T1000 (cell line): ENCODE measurements at regions not wholly inside any gene's neighbourhood (a gene's known extent, or its start where the extent isn't known, plus 50 kb on each side); places are given as distances from the start of the nearest gene placed in this dataset.
"Not testable (repeated sequence)": the region's sequence is repeated elsewhere in the genome, so short reads cannot be mapped to it uniquely, and the experiment has no call there.

Experiments used
- DNase-seq: peaks from one replicate; lab custom pipeline; 2025; ENCODE audit warnings: mixed read lengths; lab: John Stamatoyannopoulos, UW

DNA sequence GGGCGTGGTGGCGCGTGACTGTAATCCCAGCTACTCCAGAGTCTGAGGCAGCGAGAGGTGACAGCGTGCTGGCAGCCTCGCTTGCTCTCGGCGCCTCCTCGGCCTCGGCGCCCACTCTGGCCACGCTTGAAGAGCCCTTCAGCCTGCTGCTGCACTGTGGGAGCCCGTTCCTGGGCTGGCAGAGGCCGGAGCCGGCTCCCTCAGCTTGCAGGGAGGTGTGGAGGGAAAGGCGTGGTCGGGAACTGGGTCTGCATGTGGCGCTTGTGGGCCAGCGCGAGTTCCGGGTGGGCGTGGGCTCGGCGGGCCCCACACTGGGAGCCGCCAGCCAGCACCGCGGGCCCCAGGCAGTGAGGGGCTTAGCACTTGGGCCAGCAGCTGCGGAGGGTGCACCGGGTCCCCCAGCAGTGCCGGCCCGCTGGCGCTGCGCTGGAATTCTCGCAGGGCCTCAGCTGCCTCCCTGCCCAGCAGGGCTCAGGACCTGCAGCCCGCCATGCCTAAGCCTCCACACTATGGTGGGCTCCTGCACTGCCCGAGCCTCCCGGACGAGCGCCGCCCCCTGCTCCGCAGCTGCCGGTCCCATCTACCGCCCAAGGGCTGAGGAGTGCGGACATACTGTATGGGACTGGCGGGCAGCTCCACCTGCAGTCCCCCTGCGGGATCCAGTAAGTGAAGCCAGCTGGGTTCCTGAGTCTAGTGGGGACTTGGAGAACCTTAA lies 1093.3 kb upstream of the CDH8 start:
- no peak for DNase-seq

DNA sequence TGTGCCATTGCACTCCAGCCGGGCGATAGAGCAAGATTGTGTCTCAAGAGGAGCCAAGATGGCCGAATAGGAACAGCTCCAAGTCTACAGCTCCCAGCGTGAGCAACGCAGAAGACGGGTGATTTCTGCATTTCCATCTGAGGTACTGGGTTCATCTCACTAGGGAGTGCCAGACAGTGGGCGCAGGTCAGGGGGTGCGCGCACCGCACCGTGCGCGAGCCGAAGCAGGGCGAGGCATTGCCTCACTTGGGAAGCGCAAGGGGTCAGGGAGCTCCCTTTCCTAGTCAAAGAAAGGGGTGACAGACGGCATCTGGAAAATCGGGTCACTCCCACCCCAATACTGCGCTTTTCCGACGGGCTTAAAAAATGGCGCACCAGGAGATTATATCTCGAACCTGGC lies 1083.7 kb upstream of the CDH8 start:
- DNase-seq = not testable (repeated sequence)

DNA sequence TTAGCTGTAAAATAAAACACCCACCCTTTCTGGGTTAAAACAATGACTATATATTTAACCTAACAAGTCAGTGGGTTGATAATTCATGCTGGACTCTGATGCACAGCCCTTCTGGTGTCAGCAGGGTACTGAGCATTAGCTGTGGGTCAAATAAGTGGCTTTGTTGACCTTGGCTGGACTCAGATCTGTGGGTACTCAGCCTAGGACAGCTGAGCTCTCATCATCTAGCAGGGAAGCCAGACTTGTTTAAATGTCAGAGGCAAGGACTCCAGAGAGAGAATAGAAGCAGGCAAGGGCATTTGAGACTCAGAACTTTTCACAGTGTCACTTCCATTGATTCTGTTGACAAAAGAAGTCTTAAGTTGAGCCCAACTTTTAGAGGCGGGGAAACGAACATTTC lies 1063.8 kb upstream of the CDH8 start:
- no peak for DNase-seq

DNA sequence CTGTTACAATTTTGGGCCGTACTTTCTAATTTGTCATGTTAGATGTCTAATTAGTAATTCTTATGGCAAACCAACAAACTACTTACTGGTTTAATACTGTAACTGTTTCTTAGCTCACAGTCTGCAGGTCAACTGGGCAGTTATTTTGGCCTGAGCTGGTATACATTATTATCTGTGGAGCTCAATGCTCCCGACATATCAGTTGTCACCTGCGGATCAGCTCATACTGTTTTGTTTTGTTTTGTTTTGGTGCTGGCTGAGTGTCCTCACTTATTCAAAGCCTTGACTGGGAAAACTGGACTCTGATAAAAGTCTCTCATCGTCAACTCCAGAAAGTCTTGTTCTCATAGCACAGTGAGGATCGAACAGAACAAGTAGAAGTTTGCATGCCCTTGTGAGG lies 1060.6 kb upstream of the CDH8 start:
- DNase-seq = no peak

DNA sequence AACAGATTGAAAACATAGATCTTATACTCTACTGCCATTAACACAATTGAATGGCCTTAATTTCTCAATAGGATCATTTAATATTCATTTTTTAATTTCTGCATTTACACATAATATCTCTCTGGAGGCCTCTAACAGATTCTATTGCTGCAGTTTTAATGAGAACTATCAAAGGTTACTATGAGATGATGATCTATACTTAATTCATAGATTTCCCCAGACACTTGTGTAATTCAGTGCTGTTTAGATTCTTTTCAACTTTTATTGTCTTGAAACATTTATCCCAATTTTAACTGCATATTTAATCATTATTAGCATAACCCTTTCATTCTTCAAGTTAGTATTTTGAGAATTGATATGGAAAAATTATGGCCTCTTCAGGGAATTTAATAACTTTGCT lies 1056.5 kb upstream of the CDH8 start:
- DNase-seq = no peak

DNA sequence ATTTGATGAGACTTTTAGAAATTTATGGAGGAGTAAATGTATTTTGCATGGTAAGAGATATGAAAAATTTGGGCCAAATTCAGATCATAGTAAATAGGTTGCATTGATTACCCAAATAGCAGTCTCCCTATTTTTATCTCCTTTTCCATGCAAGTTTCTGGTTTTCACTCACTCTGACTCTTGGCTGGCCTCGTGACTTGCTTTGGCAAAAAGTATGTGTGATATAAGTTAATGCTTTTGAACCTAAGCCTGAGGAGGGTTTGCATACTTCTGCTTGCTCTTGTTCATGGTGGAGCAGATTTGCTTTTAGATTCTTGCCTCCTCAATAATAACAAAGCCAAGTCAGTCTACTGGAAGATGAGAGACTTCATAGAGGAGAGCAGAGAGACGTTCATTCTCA lies 1045.9 kb upstream of the CDH8 start:
- DNase-seq = no peak

DNA sequence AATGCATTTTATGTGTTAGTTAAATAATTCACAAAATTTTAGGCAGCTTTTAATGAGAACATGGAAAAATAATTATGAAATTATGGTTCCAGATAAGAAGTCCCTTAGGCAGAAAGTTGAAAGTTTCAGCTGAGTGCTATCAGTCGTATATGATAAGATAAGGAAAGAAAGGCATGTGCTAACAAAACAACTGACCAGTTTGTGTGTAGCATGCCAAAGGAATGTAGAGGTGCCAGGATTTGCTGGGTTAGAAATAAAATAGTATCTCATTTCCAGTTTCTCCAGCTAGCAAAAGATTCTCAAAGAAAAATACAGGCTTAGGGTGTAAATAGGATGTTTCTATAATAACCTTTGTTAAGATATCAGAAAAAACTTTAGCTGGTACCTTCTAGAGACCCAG lies 1044.5 kb upstream of the CDH8 start:
- no peak for DNase-seq

DNA sequence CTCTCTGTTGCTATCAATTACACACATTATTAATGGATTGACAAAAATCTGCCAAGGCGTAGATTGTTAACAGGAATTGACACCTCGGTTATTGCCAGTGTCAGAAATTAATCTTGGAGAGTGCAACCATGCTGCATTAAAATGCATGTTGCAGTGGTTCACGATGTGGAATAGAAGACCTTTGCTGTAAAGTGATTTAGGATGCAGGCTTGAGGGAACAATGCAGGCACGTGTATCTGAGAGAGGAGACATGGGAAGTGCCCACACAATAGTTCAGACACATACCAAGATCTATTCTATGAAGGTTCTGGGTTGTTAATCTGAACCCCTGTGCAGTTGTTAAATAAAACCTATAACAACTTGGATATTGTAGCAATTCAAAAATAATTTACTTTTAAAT lies 1032.8 kb upstream of the CDH8 start:
- no peak for DNase-seq

DNA sequence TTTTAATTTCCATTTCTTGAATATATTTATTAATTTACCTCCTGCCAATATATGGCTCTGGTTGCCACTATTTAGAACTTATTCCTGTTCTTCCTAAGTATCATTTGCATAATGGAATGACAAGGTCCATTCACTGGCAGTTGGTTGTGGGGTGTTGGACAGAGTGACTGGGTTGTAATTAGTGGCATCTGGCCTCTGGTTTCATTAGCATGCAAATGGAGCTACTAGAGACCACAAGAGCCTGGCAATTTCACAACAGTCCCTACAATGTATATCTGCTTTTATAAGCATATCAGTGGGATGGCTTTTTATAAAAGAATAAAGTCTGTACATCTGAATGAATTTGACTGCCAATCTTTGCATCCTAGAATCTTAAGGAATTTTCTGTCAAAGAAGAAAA lies 1030.9 kb upstream of the CDH8 start:
- no peak for DNase-seq

DNA sequence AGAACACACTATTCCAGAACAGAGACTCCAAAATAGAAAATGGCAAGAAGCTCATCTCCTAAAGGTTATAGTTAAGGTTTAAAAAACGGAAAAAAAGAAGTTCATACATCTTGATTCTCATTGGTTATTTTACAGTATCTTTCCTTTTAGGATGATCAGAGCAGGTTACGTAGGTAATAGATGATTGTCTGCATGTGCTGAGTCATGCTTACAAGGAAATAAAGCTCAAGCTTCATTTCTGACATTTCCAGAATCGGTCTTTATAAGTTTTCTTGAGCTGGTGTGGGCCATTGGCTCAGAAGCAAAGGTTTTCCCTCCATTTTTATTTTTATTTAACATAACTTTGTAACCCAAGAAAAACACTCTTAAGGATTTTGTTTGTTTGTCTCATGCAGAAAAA lies 1030.3 kb upstream of the CDH8 start:
- no peak for DNase-seq

DNA sequence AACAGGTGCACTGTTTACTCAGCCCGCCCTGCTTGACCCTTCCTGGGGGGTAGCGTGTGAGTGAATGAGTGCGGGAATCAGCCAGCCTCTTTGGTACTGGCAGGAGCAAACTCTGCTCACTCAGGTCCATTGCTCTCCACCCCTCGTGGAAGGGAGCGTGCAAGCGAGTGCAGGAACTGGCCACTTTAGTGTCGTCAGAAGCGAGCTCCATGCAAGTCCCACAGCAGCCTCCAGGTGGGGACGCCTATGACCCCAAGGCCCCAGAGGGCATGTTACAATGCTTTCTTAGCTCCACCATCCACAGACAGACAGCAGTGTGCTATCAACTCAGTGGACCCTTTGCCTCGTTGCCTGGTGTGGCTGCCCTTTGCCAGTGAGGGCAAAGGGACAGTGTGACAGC lies 1025.1 kb upstream of the CDH8 start:
- no peak for DNase-seq

DNA sequence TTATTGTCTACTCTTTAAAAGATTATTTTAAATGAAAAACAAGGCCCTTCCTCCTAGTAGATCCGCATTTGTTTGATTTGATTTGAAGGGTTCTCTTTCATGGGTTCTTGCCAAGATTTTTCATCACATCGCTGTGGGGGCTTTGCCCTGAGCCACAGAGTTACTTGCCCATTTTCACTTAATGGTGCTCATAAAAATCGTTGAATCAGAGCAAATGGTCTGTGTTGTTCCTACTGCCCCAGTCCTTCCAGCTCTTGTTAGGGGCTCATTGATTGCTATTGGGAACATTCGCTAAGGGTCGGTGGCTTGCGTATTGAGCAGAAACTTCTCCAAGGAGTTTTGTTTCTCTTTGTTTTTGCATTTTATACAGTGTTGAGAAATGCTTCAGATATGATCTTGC lies 1023.4 kb upstream of the CDH8 start:
- no peak for DNase-seq

DNA sequence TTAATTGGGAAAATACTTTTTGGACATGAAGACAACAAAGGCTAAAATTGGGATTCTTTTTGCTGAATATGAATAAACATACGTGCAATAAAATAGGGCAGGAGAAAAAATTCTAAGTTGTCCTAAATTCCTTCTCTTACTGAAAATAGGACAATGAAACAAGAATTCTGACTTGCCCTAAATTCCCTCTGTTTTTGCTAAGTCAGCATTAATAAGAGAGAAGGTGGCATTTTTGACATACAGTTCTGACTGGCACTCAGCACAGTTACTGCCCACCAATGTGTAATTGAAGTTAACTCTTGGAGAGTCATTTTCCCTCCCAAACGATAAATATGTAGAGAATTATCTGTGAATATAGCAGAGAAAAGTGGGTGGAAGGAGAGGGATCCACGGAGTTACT lies 1021.1 kb upstream of the CDH8 start:
- no peak for DNase-seq

DNA sequence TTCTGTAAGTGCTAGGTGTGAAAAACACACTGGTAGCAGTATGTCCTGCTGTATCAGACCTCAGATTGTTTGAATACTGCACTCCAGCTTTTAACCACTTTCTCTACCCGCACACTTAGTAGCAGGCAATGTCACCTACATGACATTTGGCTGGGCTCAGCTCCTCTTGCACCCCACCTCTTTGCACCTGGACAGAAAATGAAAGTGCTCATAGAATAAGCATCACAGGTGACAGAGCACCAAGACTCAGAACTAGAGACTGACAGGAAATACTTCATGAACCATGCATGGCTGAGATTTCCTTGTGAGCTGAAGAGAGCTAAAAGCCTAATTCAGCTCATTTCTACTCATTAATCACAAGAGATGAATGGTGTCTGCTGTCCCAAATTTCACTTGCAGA lies 1014.2 kb upstream of the CDH8 start:
- DNase-seq = no peak

DNA sequence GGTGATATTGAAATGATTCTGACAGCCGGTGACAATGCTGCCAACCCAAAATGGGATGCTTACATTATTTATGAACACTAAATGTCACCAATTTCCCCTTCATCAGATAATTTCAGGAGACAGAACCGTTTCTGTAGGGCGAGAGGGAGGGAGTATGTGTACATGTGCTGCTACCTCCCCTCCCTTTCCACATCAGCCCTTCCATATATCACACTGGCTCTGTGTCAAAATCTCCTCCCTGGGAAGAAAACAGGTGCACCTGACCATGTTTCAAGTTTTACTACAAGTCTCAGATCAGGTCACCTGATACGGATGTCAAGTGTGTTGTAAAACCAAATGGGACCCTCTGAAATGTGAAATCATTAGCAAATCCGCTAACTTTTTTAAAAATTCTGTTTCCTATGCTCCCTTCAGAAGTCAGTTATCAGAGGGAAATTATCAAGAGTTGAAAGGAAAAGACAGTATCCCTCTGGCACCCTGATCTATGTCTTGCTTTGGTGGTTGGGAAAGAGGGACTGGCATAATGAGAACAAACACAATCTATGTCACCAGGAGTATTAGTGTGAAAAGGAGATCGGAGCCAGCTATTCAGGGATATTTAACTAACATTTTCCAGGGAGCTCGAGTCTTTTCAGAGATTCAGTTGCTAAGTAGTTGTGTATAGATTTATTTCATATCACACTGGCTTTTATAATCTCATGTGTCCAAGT lies 1002.3 kb upstream of the CDH8 start:
- no peak for DNase-seq

DNA sequence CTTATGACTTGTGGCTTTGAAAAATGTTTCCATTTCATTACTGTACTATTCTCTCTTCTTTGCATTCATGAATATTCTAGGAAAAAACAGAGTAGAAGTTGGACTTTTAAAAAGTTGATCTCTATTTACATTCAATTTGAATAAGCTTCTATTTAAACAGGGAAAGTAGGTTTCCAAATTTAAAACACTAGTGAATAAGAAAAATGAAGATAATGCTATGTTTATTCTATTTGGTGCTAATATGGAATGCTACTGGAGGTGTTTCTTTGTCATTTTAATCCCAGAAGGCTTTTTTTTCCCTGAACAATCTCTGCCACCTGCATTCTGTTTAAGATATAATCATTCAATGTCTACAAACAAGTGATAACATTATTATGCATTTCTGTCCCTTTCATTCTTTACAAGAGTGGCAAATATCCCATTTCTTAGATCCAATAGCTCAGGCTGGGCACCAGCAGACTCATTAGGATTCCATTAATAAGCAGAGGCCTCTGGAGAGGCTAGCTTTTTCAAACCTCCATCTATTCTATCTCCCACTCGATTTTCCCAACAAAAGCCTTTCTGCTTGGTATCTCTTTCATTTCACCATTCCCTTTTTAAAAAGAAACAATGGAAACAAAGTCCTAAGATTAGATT lies 1001.6 kb upstream of the CDH8 start:
- no peak for DNase-seq

DNA sequence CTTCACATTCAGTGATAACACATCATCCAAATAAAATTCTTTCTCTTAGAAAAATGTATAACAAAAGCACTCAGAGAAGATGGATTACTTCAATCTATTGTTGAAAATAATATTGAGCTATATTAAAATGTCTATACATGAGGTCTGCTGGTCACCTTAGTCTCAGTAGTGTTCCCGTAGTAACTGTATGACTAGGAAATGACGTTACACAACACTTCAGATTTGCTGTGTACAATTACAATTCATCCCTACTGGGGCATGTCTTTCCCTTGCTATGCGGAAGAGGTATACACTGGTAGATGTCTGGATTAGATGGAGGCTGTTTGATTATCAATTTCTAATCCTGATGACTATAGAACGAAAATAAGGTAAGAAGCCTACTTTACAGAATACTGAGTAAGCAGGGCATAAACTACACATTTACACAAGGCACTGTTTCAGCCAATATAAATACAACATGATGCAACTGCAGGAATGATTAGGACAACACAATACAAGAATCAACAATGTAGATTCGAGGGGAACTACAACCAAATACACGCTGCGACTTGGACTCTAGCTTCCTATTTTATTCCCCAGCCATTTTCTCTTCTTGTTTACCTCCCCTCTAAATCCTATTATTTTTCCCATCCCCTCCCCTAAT lies 982.5 kb upstream of the CDH8 start:
- DNase-seq = no peak

DNA sequence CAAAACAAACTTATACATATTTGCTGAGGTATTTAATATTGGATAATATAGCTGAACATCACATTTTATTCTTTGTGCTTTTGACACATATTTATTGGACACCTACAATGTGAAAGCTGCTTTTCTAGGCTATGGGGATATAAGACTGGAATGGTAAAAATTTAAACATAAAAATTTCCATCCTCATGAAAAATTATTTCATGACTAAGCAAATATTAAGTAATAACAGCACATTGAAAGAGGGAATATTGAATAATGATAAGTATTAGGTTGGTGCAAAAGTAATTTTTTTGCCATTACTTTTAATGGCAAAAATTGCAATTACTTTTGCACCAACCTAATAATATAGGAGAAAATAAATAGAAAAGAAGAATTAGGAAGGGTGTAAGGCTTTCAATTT lies 972.5 kb upstream of the CDH8 start:
- no peak for DNase-seq

DNA sequence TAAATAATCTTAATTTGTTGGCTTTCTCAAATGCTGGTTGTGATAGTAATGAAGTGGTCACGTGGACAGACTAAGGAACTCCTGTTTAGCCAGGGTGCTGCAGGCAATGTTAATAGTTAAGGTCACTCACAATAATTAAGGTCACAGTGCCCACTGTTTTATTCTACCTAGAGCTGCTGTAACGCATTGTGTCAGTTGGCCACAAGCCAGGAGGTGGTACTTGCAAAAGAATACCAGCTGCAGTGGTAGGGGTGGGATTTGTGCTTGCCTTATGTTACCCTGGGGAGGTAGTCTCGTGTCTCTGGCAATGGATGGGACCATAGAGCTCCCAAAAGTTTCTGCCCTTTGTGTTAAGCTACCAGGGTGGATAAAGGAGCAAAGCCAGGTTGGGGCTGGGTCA lies 969.1 kb upstream of the CDH8 start:
- no peak for DNase-seq

DNA sequence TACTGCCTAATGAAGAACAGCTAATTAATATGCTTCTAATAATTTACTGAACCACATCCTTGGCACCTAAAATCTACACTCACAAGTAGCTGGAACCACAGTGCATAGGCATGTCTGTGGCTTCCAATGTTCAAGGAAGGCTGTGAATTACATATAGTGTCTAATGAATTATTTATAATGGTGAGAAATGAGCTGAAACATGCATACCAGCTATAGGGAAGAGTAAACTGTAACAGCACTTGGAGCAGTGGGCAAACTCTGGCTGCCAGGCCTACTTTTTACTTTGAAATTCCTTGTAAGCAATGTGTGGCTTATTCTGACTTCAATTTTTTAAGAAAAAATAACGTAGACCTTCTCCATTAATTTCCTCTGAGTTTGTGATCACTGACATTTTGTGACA lies 953.2 kb upstream of the CDH8 start:
- DNase-seq = no peak

DNA sequence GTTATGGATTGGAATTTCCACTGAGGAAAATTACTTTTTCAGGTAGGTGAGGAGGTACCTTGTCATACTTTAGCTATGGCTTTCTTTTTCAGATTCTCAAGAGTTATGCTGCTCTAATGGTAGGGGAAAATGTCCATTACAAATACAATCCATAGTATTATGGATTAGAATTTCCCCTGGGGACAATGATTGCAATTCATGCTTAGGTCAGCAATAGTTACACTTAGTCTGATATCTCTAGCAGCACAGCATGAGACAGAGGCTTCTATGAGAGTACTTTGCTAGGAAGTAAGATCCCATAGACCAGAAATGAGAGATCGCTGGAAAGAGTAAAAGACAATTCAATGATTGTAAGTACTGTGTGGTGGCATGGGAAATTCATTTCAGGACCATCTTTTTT lies 949.5 kb upstream of the CDH8 start:
- DNase-seq = no peak

DNA sequence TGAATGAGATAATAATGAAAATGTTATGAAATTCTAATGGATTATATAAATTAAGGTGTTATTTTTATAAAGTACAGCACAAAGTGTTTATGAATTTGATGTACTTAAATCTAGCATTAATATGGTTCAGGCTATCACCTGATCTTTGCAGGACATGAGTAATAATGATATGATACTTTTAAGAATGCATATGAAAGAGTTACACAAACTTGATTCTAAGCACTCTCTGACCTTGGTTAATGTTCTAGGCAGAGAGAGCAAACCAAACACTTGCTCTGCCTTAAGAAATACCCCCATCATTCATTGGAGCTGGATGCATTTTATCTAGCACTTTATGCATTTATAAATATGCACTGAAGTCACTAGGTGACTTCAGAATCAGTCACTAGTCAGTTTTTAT lies 942.2 kb upstream of the CDH8 start:
- no peak for DNase-seq

DNA sequence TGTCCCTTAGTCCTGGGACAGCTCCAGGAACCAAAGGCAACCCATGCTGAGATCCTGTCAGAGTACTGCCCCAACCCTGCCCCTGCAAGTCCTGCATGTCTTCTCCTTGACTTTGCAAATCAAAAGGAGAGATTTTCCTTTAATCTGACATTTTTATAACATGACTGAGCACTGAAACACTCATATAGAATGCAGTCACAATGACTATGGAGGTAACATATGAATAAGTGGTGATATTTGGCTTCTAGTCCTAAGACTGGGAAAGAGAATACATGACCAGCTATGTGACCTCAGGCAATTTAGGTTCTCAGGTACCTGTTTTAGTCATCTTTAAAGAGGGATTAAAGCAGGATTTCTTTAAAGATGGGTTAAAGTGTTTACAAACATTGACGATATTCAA lies 941.6 kb upstream of the CDH8 start:
- DNase-seq = no peak
